Activated naive CD4-positive, alpha-beta T cell treated with anti-CD3 and anti-CD28 coated beads for 36 hours (primary cell): ENCODE measurements at regions not wholly inside any gene's neighbourhood (a gene's known extent, or its start where the extent isn't known, plus 50 kb on each side); places are given as distances from the start of the nearest gene placed in this dataset.

Experiments
- CTCF ChIA-PET: fragments of 350-600 bp; sonication (Branson Sonifier 250); formaldehyde crosslinking; loops from one replicate; lab custom pipeline; 2021; ENCODE audit warnings: antibody characterized with exemption; lab: Charles Lee
- DNase-seq: peaks from one replicate; pipeline ENCODE4 v3.0.0-alpha.2; 2020
- H3K27ac Mint-ChIP-seq: one replicate; pipeline ENCODE4 v1.8.0; 2021; ENCODE audit warnings: mild to moderate bottlenecking, mixed read lengths
- H3K27me3 Mint-ChIP-seq: one replicate; pipeline ENCODE4 v1.8.0; 2021; ENCODE audit warnings: low read depth, mixed read lengths
- H3K36me3 Mint-ChIP-seq: one replicate; pipeline ENCODE4 v1.8.0; 2021; ENCODE audit warnings: low read depth, mixed read lengths
- H3K4me1 Mint-ChIP-seq: one replicate; pipeline ENCODE4 v1.8.0; 2021; ENCODE audit warnings: low read depth, mixed read lengths
- H3K4me3 Mint-ChIP-seq: one replicate; pipeline ENCODE4 v1.8.0; 2021; ENCODE audit warnings: mild to moderate bottlenecking, moderate library complexity, mixed read lengths
- H3K9me3 Mint-ChIP-seq: one replicate; pipeline ENCODE4 v1.8.0; 2021; ENCODE audit warnings: mixed read lengths
- intact Hi-C: fragments of 100-400 bp; cut with micrococcal nuclease; formaldehyde crosslinking; loops from one replicate; pipeline ENCODE4 v1.15.1; 2023

- no peak for DNase-seq
- H3K4me1 Mint-ChIP-seq = no peaks in the 10 kb centered on the region
- peaks cover 8% of the 10 kb centered on the region for H3K27me3 Mint-ChIP-seq
- CTCF ChIA-PET = interaction anchor here (0.7 kb wide), 1 partner anchor 29 kb away, joined by 5 read pairs; no protein-coding TSS in a partner anchor
- H3K36me3 Mint-ChIP-seq = no peaks in the 10 kb centered on the region
- H3K27ac Mint-ChIP-seq = no peak overlapping the region
- H3K9me3 Mint-ChIP-seq = no peaks in the 10 kb centered on the region
- intact Hi-C loops = no loop called here
- H3K4me3 Mint-ChIP-seq = no peak overlapping the region
Measured at GRCh38 chr2:57542081-57542480, 504.5 kb upstream of the VRK2 start.

- H3K36me3 Mint-ChIP-seq = no peaks in the 10 kb centered on the region
- H3K4me3 Mint-ChIP-seq = no peak overlapping the region
- DNase-seq = no peak
- H3K27me3 Mint-ChIP-seq = peaks cover 8% of the 10 kb centered on the region
- no peak overlapping the region for H3K27ac Mint-ChIP-seq
- CTCF ChIA-PET = interaction anchor here (0.5 kb wide), 1 partner anchor 780 kb away, joined by 3 read pairs; no protein-coding TSS in a partner anchor
- no peaks in the 10 kb centered on the region for H3K9me3 Mint-ChIP-seq
- intact Hi-C loops = no loop called here
- H3K4me1 Mint-ChIP-seq = no peaks in the 10 kb centered on the region
Measured at GRCh38 chr2:57543211-57543610, 503.4 kb upstream of the VRK2 start.

- Mint-ChIP-seq H3K36me3 (no peaks in the 10 kb centered on the region), H3K9me3 (no peaks in the 10 kb centered on the region), H3K4me3 (no peak overlapping the region), H3K27ac (no peak overlapping the region), H3K27me3 (peaks cover 8% of the 10 kb centered on the region), H3K4me1 (peaks cover 2% of the 10 kb centered on the region)
- intact Hi-C loops = loop anchor here (5.0 kb wide), 1 partner anchor 178 kb away; no protein-coding TSS in a partner anchor
- CTCF ChIA-PET = no interaction called here
- DNase-seq = no peak
Measured at GRCh38 chr2:57544624-57545023, 502.0 kb upstream of the VRK2 start.

GRCh38 chr2:57546478-57546877 is 500.1 kb upstream of the VRK2 start:
- Mint-ChIP-seq H3K4me1 (peaks cover 5% of the 10 kb centered on the region), H3K9me3 (peaks cover 2% of the 10 kb centered on the region), H3K27me3 (peaks cover 8% of the 10 kb centered on the region), H3K4me3 (no peak overlapping the region), H3K36me3 (no peaks in the 10 kb centered on the region), H3K27ac (no peak overlapping the region)
- CTCF ChIA-PET = no interaction called here
- no peak for DNase-seq
- intact Hi-C loops = loop anchor here (5.0 kb wide), 1 partner anchor 176 kb away; no protein-coding TSS in a partner anchor

- Mint-ChIP-seq H3K27ac (no peak overlapping the region), H3K4me1 (peaks cover 5% of the 10 kb centered on the region), H3K4me3 (no peak overlapping the region), H3K9me3 (peaks cover 4% of the 10 kb centered on the region), H3K36me3 (no peaks in the 10 kb centered on the region), H3K27me3 (peaks cover 2% of the 10 kb centered on the region)
- CTCF ChIA-PET = interaction anchor here (0.5 to 1.4 kb wide), 3 partner anchors 13 to 53 kb away, joined by 3 read pairs; no protein-coding TSS in a partner anchor
- intact Hi-C loops = loop anchor here (5.0 kb wide), 1 partner anchor 173 kb away; no protein-coding TSS in a partner anchor
- peak; percentile 4 for DNase-seq
Measured at GRCh38 chr2:57549642-57550102, 496.9 kb upstream of the VRK2 start.

GRCh38 chr2:57550912-57551311 is 495.7 kb upstream of the VRK2 start:
- Mint-ChIP-seq H3K27ac (no peak overlapping the region), H3K36me3 (no peaks in the 10 kb centered on the region), H3K4me1 (peaks cover 5% of the 10 kb centered on the region), H3K9me3 (peaks cover 7% of the 10 kb centered on the region), H3K4me3 (no peak overlapping the region), H3K27me3 (peaks cover 2% of the 10 kb centered on the region)
- intact Hi-C loops = no loop called here
- CTCF ChIA-PET = no interaction called here
- no peak for DNase-seq

- Mint-ChIP-seq H3K27ac (no peak overlapping the region), H3K27me3 (no peaks in the 10 kb centered on the region), H3K9me3 (peaks cover 7% of the 10 kb centered on the region), H3K4me1 (peaks cover 5% of the 10 kb centered on the region), H3K4me3 (no peak overlapping the region), H3K36me3 (no peaks in the 10 kb centered on the region)
- intact Hi-C loops = no loop called here
- DNase-seq = no peak
- CTCF ChIA-PET = no interaction called here
Measured at GRCh38 chr2:57552885-57553284, 493.7 kb upstream of the VRK2 start.

- CTCF ChIA-PET = interaction anchor here (0.6 kb wide), 1 partner anchor 775 kb away, joined by 3 read pairs; no protein-coding TSS in a partner anchor
Measured at GRCh38 chr2:57554348-57554747, 492.3 kb upstream of the VRK2 start.

GRCh38 chr2:57558312-57558711 is 488.3 kb upstream of the VRK2 start:
- CTCF ChIA-PET = no interaction called here
- DNase-seq = no peak
- Mint-ChIP-seq H3K27me3 (no peaks in the 10 kb centered on the region), H3K27ac (no peak overlapping the region), H3K4me3 (no peak overlapping the region), H3K9me3 (peaks cover 5% of the 10 kb centered on the region), H3K4me1 (no peaks in the 10 kb centered on the region), H3K36me3 (no peaks in the 10 kb centered on the region)
- intact Hi-C loops = no loop called here

More at GRCh38 chr2:57554348-57554747, 492.3 kb upstream of the VRK2 start:
- peaks cover 5% of the 10 kb centered on the region for H3K4me1 Mint-ChIP-seq
- intact Hi-C loops = no loop called here
- no peaks in the 10 kb centered on the region for H3K36me3 Mint-ChIP-seq
- H3K4me3 Mint-ChIP-seq = no peak overlapping the region
- no peaks in the 10 kb centered on the region for H3K27me3 Mint-ChIP-seq
- peaks cover 7% of the 10 kb centered on the region for H3K9me3 Mint-ChIP-seq
- DNase-seq = no peak
- H3K27ac Mint-ChIP-seq = no peak overlapping the region

GRCh38 chr2:57562495-57562894 is 484.1 kb upstream of the VRK2 start:
- CTCF ChIA-PET = interaction anchor here (0.9 kb wide), 1 partner anchor 13 kb away, joined by 3 read pairs; no protein-coding TSS in a partner anchor
- intact Hi-C loops = no loop called here
- no peak overlapping the region for H3K27ac Mint-ChIP-seq
- H3K27me3 Mint-ChIP-seq = no peaks in the 10 kb centered on the region
- no peaks in the 10 kb centered on the region for H3K36me3 Mint-ChIP-seq
- DNase-seq = no peak
- no peak overlapping the region for H3K4me3 Mint-ChIP-seq
- H3K4me1 Mint-ChIP-seq = no peaks in the 10 kb centered on the region
- no peaks in the 10 kb centered on the region for H3K9me3 Mint-ChIP-seq

GRCh38 chr2:57563015-57563414 is 483.6 kb upstream of the VRK2 start:
- no peak overlapping the region for H3K27ac Mint-ChIP-seq
- no peak for DNase-seq
- no peaks in the 10 kb centered on the region for H3K27me3 Mint-ChIP-seq
- H3K4me3 Mint-ChIP-seq = no peak overlapping the region
- no peaks in the 10 kb centered on the region for H3K9me3 Mint-ChIP-seq
- H3K36me3 Mint-ChIP-seq = no peaks in the 10 kb centered on the region
- no peaks in the 10 kb centered on the region for H3K4me1 Mint-ChIP-seq
- CTCF ChIA-PET = interaction anchor here (0.9 kb wide), 1 partner anchor 13 kb away, joined by 3 read pairs; no protein-coding TSS in a partner anchor
- intact Hi-C loops = no loop called here

GRCh38 chr2:57567245-57567644 is 479.4 kb upstream of the VRK2 start:
- H3K36me3 Mint-ChIP-seq = no peaks in the 10 kb centered on the region
- intact Hi-C loops = no loop called here
- H3K27ac Mint-ChIP-seq = no peak overlapping the region
- no peaks in the 10 kb centered on the region for H3K9me3 Mint-ChIP-seq
- CTCF ChIA-PET = interaction anchor here (0.8 kb wide), 1 partner anchor 18 kb away, joined by 3 read pairs; no protein-coding TSS in a partner anchor
- H3K4me3 Mint-ChIP-seq = no peak overlapping the region
- no peak for DNase-seq
- no peaks in the 10 kb centered on the region for H3K27me3 Mint-ChIP-seq
- H3K4me1 Mint-ChIP-seq = no peaks in the 10 kb centered on the region

GRCh38 chr2:57569396-57569795 is 477.2 kb upstream of the VRK2 start:
- intact Hi-C loops = no loop called here
- Mint-ChIP-seq H3K27me3 (no peaks in the 10 kb centered on the region), H3K4me1 (no peaks in the 10 kb centered on the region), H3K9me3 (no peaks in the 10 kb centered on the region), H3K4me3 (no peak overlapping the region), H3K36me3 (no peaks in the 10 kb centered on the region), H3K27ac (no peak overlapping the region)
- no peak for DNase-seq
- CTCF ChIA-PET = no interaction called here
